ENCODE measurements at regions not wholly inside any gene's neighbourhood (a gene's known extent, or its start where the extent isn't known, plus 50 kb on each side); places are given as distances from the start of the nearest gene placed in this dataset.

GRCh38 chr7:112395411-112395810 is 54.8 kb upstream of the IFRD1 start:
- DNase-seq = no peak

- DNase-seq = no peak
These were observed 54.4 kb upstream of the IFRD1 start for GRCh38 chr7:112395893-112396292.

GRCh38 chr7:112398534-112398933 is 51.7 kb upstream of the IFRD1 start:
- DNase-seq = no peak

DNA sequence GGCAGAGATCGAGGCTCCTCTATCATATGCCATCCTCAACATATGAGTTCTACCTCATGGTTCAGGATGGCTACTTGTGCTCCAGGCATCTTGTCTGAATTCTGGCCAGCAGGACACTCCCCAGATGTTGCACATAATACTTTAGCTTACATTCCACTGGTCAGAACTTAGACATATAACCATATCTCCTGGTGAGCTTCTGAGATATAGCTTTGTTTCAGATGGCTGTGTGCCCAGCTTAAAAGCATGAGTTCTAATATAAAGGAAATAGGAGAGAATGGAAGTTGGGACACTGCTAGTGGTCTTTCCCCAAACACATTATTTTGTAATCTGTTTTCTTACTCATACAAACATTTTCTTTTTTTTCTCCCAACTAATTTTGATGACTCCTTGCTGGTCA is 50.8 kb upstream of the IFRD1 start:
- DNase-seq = peak; percentile 31

GRCh38 chr7:112400141-112400540 is 50.1 kb upstream of the IFRD1 start:
- DNase-seq = peak; percentile 75

Measured in EL (cell line).